ENCODE measurements at regions not wholly inside any gene's neighbourhood (a gene's known extent, or its start where the extent isn't known, plus 50 kb on each side); places are given as distances from the start of the nearest gene placed in this dataset.

DNA sequence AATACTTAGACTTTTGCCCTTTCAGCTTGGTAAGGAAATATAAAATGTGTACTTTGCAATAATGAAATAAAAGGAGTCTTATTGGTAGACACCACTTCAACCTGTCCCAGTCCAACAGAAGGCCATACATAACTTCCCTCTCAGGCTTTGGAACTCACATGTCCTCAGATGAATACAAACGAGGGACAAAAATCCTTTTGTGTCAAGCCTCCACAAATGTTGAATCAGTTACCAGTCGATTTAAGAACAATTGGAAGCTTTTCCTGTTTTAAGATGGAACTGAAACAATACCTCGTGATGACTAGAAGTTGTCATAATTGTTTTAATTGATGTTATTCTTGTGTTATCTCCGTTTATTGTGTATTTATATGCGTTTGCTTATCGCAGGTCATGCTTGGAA, 385.1 kb upstream of the POU3F3 start (continued):
- TF ChIP-seq, protein P1, sequence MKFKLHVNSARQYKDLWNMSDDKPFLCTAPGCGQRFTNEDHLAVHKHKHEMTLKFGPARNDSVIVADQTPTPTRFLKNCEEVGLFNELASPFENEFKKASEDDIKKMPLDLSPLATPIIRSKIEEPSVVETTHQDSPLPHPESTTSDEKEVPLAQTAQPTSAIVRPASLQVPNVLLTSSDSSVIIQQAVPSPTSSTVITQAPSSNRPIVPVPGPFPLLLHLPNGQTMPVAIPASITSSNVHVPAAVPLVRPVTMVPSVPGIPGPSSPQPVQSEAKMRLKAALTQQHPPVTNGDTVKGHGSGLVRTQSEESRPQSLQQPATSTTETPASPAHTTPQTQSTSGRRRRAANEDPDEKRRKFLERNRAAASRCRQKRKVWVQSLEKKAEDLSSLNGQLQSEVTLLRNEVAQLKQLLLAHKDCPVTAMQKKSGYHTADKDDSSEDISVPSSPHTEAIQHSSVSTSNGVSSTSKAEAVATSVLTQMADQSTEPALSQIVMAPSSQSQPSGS (IDR thresholded peaks at IDR 0.05; ENCODE audit: low read length) = no peak
- TF ChIP-seq CTBP2 (IDR thresholded peaks at IDR 0.05; ENCODE audit: borderline replicate concordance, insufficient read depth, insufficient read length, low read length) (no peak), SIN3A (conservative IDR thresholded peaks at IDR 0.05 in 1 of 2, IDR thresholded peaks at IDR 0.05 in 1 of 2; ENCODE audit: low read depth in 1 of 2, low read length in 2 of 2) (no peak)
- TF ChIP-seq, protein P2, sequence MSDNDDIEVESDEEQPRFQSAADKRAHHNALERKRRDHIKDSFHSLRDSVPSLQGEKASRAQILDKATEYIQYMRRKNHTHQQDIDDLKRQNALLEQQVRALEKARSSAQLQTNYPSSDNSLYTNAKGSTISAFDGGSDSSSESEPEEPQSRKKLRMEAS (IDR thresholded peaks at IDR 0.05) = no peak

Measured in H1 (cell line).